NCI-H226 (cell line): ENCODE measurements at regions not wholly inside any gene's neighbourhood (a gene's known extent, or its start where the extent isn't known, plus 50 kb on each side); places are given as distances from the start of the nearest gene placed in this dataset.

Experiments
- DNase-seq: peaks from one replicate; pipeline ENCODE4 v3.0.0-alpha.2; 2015

DNA sequence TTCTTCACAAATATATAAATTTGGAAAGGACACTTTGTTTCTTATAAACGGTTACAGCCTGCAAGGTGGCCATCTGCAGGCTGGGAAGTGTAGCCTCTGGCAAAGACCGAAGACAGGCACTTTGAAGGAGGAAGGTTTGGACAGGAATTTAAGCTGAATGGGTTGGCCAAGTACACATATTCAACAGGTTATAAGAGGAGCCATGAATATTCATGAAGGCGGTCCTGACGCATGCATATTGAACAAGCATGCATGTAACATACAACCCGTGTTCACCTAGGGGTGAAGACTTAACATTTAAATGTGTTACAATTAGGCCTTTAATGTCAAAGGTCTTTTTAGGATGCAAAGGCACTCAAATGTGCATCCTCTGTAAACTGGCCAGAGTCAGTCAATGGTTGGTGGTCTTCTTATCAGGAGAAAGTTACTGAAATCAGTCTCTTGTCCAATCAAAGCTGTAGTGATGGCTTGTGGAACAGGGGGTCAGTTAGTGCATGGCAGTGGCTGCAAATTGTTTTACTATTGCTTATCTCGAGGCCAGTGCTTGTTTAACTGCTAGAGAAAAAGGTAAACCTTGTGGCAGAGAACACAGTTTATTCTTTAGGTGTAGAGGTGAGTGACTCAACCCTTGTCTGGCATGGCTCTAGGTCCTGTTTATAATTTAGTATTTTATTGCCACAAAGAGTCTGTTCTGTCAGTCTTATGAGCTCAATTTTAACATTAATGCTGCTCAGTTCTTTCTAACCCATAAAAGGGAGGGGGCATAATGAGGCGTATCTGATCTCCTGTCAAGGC is 70.3 kb upstream of the F3 start:
- DNase-seq, result no peak

- DNase-seq, result no peak
Measured at GRCh38 chr1:94609619-94610018, 68.1 kb upstream of the F3 start.

DNA sequence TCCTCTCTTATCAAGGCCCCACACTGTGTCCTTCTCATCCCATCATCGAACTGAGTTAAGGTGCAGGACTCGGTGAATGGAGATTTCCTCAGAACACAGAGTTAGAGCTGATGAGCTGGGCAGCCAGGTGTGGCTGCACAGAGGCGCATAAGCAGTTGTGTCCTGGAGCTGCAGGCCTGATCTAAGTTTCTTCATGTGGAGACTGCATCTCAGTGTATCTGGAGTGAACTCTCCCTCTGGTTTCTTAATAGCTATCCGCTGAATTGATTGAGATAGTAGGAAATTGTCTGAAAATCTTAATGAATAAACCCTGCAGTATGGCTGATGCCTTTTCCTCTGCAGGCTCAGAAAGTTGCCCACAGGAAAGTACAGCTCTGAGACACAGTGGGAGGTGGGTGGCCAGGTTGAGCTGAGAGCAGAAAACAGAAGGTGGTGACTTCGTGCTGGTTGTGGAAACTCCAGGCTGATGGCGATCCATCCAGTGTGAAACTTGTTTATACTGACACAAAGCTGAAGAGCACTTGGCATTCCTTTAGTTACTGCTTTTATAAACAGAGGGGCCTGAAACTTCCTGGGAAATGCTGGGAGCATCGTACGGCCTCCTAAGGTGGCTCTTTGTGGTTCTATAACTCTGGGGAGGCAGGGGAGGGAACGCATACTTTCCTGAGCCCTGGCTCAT is 67.4 kb upstream of the F3 start:
- DNase-seq, result no peak

- DNase-seq, result no peak
Measured at GRCh38 chr1:94608142-94608851, 66.7 kb upstream of the F3 start.

GRCh38 chr1:94607398-94607797 is 65.8 kb upstream of the F3 start:
- no peak for DNase-seq

- no peak for DNase-seq
Measured at GRCh38 chr1:94606471-94606870, 64.9 kb upstream of the F3 start.

- DNase-seq, result no peak
Measured at GRCh38 chr1:94603663-94604062, 62.1 kb upstream of the F3 start.

GRCh38 chr1:94602802-94603625 is 61.5 kb upstream of the F3 start:
- DNase-seq, result peak; percentile 57

GRCh38 chr1:94602316-94602715 is 60.8 kb upstream of the F3 start:
- peak; percentile 46 for DNase-seq

GRCh38 chr1:94600556-94600955 is 59.0 kb upstream of the F3 start:
- no peak for DNase-seq

DNA sequence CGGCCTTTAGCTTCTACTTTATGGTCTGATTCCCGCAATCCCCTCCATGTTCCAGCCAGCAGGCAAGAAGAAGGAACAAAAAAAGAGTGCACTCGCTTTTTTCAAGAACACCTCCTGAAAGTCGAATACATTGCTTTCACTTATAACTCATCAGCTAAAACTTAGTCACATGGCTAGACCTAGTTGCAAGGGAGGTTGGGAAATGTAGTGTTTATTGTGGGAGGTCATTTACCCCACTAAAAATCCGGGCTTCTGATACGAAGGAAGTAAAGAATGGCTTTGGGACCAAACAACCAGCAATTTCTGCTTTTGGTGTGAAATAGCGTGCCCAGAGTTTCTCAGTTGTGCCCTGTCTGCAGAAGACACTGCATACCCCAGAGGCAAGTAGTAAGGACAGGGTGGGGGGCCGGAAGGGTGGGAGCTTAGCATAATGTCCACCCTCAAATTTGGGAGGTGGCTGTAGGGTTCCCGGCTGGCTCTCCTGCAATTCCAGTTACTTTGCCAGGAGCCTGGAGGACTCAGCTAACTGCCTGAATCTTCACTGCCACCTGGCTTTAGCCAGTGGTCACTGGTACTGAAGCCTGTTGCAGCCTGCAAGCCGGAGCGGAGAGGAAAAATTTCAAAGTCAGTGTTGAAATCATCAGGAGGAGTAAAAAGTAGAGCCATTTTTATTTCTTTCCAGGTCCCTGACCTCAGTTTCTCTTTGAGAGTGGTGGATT is 57.7 kb upstream of the F3 start:
- no peak for DNase-seq

DNA sequence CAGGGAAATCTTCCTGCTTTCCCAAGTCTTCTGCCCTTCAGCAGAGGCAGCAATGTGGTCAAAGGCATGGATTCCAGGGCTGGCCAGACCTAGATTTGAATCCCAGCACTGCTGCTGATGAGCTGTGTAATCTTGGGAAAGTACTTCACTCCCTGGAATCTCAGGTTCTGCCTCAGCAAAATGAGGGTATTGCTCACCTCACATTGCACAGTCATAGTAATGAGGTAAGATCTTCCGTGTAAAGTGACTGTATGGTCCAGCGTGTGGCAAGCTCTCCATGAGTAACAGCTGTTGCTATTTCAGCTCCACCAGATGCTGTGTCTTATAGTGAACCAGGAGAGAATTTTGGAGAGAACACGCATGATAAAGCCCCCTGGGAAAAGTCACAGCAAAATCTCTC is 56.1 kb upstream of the F3 start:
- peak; percentile 34 for DNase-seq

GRCh38 chr1:94596260-94596659 is 54.7 kb upstream of the F3 start:
- no peak for DNase-seq

- no peak for DNase-seq
Measured at GRCh38 chr1:94595658-94596057, 54.1 kb upstream of the F3 start.

GRCh38 chr1:94593611-94594010 is 52.1 kb upstream of the F3 start:
- no peak for DNase-seq

- no peak for DNase-seq
Measured at GRCh38 chr1:94592571-94592920, 51.0 kb upstream of the F3 start.

DNA sequence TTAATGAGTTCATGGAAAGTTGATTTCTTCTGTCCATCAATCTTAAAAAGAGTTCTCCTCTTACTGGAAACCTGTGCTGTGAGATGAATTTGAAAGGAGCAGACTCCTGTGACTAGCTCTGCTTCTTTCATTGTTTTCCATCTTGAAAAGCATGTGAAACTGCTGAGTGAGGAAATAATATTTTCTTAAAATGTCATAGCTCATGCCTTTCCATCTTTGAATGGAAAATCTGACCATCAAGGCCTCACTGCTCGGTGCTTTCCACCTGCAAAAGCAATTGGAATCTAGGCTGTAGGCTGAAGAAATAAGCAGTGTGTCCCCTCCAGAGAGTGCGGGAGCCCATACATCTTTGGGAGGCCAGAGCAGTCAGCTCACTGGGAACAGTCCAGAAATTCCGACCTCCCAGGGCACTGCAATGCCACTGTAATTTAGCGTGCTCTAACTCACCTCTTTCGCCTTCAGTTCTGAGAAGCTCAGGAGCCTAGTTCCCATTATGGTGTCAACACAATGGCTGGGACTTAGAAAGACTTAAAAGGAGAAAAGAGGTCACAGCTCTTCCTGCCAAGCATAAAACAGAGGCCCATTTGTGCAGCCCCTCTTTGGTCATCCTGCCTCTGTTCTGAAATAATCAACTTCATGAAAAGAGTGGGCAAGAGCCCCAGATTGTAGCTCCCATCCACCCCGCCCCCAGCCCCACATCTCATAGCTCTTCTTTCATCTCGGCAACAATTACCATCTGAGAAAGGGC is 50.4 kb upstream of the F3 start:
- DNase-seq, result no peak
